DMS 273 treated with DMSO at 0.1 percent for 48 hours (cell line): ENCODE measurements at regions not wholly inside any gene's neighbourhood (a gene's known extent, or its start where the extent isn't known, plus 50 kb on each side); places are given as distances from the start of the nearest gene placed in this dataset.

Experiments used
- DNase-seq: peaks from one replicate; lab custom pipeline; 2025; lab: John Stamatoyannopoulos, UW

DNA sequence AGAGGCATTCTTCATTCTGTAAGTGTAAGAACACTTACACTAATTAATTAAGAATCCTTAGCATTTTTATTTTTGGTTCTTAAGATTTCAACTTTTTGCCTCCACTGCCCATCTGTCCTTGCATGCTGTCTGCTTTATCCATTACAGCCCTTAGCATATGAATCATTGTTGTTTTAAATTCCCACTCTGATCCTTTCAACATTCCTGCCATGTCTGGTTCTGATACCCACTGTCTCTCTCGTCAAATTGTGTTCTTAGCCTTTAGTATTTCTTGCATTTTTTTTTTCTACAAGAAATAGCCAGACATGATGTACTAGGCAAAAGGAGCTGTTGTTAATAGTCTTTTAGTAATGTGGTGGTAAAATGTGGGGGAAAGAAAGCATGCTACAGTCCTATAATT lies 1360.0 kb downstream of the TECRL start:
- DNase-seq, result no peak

DNA sequence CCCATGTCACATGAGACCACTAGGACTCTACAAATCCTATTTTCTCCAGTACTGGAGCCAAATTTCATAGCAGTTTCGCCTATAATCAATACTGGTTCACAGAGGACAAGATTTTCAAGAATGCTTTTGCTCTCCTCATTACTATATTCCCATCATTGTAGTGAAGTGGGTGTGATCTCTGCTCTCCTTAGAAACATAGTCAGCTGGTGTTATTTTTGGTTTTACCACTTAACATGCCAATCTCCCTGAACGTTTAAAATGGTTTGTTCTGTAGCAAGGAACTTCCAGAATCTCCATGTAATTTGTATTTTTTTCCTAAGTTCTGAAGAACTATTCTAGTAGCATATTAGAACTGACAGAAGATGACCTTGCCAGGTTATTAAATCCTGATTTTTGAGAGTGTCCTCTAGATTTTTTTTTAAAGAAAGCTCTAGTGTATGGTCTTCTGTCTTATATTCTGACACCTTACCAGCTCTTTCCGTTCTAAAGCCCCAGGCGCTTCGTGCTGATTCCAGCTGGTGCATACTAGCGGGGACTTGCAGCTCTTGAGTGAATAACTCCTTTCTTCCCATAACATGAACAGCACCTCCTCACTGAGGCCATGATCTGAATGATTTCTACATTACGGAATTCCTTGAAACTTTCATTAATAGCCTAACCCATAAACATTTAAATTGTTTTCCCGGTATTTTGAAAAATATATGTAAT lies 1372.9 kb downstream of the TECRL start:
- no peak for DNase-seq

DNA sequence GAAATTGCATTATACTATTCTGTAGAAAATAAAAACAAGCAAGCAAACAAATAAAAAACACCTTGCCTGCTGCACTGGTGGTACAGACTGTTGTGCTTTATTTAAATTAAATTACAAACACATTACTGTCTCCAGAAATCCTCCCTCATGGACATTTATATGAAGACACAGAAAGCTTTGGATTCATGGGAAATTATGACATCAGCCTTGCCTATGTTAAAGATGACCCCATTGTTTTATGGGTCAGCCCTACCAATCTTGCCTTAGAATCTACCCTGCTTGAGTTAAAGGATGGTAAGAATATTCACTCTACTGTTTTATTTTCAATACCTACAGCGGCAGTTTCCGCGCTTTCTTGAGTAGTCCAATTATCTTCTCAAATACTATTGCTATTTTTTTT lies 1379.9 kb downstream of the TECRL start:
- no peak for DNase-seq

DNA sequence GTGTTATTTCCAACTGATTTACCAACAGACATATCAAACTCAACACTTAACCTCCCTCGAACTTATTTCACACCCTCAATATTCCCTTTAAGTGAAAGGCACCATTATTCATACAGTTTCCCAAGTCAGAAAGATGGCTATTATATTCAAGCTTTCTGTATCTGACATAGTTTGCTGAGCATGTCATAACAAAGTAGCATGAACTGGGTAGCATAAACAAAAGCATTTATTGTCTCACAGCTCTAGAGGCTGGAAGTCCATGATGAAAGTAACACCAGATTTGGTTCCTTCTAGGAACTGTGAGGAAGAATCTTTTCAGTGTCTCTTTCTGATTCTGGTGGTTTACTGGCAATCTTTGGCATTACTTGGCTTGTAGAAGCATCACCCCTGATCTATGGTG lies 1388.6 kb downstream of the TECRL start:
- no peak for DNase-seq

DNA sequence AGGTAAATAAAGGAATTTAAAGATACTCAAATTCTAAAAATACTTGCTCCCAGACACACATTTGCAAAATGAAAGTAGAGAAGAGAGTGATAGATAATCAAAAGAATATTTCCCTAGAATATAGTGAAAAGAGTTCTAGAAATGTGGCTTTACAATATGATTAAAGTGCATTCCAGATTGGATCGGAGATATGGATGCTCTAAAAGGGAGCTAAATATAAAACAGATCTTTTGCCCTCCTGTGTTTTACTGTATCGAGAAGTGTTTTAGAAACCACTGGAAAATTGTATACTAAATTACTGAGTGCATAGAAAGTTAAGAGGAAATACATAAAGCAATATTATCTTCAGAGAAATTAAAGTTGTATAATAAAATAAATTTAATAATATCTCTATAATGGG lies 1392.0 kb downstream of the TECRL start:
- DNase-seq, result no peak

DNA sequence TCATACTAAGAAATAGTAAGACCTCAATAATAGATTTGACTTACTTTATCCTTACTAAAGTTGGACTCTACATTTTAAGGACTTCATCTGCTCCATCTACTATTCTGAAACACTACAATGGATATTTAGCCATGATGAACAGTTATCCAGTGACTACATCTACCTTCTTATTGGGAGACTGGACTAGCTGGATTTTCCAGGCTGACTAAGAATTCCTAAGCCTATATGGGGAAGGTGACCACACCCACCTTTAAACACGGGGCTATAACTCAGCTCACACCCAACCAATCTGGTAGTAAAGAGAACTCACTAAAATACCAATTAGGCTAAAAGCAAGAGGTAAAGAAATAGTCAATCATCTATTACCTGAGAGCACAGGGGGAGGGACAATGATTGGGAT lies 1438.4 kb downstream of the TECRL start:
- DNase-seq, result no peak

DNA sequence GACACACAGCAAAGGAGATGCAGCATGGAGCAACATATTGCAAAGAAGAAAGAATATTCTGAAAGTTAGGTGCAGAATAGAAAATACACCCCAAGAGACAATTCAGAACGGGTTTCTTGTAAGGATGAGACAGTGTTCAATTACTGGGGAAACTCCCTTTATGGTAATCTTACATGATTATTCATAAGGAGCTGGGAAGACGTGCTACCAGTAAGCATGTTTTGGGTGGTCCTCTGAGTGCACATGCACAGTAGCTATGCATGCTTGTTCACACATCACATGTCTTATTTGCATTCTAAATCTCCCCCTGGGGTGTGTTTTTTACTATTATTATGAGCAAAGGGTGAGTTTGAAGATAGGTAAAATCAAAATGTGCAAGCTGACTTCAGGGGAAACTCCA lies 1448.8 kb downstream of the TECRL start:
- DNase-seq, result no peak

DNA sequence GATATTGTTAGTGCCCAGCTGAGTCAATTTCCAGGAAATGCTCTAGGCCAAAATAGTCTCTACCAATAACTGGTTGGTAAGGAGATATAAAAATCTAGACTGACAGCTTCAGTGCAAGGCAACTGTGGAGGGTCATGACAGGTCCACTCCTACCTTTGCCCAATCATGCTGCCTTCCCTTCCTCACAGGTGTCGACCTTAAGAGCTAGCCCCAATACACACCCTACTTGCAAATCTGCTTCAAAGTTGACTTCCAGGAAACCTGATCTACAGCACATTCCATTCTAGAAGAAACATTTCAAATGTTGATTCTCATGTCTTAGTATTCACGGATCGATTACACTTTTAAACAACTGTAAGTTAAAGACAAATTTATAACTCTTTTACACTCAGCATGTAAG lies 1455.5 kb downstream of the TECRL start:
- no peak for DNase-seq

DNA sequence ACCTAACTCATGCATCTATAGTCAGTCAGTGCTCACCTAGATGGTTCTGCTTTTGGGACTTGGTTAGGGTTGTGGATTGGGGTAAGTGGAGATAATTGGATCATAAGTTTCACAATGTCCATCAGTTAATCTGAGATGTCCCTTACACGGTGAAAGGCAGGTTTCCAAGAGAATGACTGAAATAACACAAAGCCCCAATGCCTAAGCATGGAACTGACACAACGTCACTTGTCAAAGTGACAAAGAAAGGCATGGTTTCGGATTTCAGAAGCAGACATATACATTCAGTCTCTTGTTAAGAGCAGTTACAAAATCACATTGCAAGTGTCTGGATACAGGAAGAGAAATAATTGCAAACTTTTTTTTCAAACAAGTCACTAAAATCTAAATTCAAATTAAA lies 1456.9 kb downstream of the TECRL start:
- no peak for DNase-seq

DNA sequence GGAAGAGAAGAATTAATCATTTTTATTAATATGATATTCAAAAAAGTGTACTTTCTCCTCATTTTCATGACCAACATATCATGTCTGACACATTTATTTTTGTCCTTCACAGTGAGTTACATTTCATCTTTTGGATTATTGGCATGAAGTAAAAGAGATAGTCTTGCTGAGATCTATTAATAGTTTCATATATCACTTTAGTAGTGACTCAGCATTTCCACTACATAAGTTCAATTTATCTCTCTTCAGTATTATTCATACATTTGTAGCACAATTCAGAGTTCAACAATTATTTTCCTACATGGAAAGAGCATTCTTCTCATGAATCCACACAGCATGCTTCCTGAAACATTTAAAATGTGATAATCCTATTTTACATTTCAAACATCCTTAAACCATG lies 1461.1 kb downstream of the TECRL start:
- DNase-seq, result no peak

DNA sequence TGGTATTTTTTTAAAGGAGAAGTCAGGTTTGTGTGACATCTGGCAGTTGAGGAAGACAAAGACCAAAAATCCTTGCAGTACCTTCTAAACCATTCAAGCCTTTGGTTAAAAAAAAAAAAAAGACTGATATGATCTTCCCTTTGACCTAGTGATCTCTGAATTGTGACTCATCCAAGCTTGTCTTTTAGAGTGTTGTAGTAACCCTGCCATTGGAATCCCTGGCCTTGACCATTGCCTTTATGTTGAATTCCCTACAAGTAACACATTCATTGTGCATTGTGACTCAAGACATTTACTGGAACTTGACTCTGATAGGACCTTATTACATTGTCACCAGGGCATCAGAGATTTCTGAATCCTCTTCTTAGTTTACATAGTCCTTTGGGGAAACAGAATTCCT lies 1469.0 kb downstream of the TECRL start:
- DNase-seq, result no peak

DNA sequence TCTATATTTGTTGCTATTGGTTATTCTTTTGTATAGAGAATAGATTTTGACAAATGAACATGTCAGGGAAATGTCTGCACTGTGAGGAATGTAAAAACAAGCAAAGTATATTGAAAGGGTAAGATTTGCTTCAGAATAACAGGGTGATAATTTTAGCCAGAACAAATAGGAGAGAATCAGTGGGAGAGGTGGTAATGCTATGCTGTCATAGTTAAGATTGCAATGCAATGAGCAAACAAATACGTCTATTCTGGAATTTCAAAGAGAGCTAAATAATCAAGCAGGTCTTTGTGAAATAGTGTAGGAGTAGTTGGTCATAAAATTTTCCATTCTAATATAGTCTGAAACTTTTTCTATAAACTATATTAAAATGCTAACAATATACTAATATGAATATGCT lies 1478.4 kb downstream of the TECRL start:
- no peak for DNase-seq

DNA sequence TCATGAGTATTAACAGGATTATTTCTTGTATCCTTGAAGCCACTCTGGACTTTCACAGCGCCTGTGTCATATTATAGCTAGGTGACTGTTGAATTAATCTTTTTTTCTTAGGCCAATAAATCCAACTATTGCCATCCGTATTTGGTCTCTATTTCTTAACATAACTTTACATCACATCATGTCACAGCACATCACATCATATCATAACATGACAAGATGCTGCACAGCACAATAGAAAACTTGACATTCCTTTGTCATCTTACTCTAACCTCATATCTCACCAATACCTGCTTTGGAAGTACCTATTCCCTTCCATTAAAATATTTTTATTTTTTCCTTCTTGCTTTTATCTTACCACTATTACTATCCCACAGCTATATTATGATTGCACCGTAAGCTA lies 1480.8 kb downstream of the TECRL start:
- DNase-seq, result no peak

DNA sequence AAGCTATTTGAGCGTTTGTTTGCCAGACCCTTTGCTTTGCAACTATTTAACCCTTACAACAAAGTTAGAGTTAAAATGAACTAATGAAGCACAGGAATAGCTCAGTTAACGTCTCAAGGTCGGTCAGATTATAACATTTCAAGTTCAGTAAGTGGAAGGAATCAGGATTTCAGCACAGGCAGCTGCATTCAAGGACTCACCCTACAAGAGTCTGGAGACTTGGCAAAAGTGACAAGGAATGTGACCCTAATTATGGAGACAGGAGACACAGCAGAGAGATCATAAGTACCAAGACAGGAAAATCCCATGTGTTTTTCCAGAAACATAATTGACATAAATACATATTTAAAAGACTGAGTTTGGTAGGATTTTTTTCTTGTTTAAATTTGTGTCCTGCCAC lies 1481.7 kb downstream of the TECRL start:
- no peak for DNase-seq

DNA sequence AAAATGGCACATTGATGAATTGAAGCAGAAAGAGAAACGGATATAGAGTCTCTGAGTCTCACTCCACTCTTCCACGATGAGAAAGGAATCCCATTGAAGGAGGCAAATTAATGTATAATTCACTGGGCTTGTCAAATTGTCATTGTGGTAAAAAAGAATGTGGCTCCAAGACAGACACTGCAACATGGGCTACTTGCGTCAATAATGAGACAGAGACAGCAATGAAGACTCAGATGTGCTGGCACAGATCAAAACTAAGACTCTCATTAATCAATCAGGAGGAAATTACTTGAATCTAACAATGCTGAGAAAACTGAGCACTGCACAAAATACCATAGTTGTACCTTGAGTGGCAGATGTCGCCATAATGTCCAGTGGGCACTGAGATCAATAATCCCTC lies 1485.5 kb downstream of the TECRL start:
- DNase-seq, result no peak

DNA sequence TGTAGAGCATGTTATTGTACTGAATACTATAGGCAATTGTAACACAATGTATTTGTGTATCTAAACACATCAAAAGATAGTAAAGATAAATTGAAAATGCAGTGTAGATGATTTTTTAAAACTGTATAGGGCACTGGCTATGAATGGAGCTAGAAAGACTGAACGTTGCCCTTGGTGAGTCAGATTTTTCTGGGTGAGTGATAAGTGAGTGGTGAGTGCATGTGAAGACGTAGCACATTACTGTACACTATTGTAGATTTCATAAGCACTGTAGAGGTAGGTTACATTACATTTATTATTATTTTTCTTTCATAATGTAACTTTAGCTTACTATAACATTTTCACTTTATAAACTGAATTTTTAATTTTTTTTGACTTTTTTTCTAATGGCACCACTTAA lies 1491.6 kb downstream of the TECRL start:
- no peak for DNase-seq

DNA sequence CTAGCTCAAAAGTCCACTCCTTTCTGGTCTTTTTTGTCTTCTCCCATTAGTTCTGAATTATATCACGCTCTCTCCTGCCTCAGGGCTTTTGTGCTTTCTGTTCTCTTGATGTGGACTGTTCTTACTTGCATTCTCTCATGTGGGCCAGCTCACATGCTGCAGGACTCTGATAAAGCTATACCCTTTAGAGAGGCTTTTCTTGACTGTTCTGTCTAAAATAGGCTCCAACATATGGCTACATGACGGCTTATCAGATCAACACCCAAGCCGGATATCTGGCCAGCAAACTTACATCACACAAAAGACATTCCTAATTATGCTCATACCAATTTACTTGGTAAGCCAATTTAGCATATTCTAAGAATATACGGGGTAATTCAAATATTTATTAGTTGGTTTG lies 1494.5 kb downstream of the TECRL start:
- DNase-seq, result peak; percentile 44

DNA sequence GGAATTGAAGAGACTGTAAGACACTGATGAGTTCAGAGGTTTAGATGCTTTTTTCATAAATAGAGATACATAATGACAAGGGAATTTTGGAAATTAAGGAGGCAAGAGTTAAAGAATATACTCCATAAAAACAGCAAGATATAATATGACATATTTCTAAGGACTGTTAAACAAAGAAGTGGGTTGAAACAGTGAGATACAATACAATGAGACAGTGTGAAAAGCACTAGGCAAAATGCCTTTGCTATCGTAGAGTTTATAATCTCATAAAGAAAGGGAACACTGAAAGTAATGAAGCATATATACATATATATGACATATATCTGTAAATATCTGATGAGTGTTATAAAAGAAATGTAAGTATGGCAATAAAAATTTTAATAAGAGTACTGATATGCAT lies 1496.2 kb downstream of the TECRL start:
- DNase-seq, result no peak

DNA sequence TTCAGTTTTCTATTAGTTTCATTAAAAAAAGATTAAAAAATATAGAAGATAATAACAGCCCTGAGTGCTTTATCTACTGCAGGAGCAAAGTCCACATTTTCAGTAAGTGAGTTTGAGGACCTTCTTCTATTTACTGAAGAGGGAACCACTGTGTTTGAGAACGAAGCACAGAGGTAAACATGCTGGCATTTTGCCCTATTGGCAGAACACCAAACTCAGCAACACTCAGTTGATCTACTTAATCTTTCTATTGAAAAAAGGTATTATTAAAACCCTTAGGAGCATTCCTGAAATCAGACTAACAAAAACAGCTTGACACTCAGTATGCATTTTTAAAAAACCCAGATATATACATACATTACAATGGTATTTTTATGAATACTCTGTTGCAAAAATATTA lies 1496.7 kb downstream of the TECRL start:
- no peak for DNase-seq

DNA sequence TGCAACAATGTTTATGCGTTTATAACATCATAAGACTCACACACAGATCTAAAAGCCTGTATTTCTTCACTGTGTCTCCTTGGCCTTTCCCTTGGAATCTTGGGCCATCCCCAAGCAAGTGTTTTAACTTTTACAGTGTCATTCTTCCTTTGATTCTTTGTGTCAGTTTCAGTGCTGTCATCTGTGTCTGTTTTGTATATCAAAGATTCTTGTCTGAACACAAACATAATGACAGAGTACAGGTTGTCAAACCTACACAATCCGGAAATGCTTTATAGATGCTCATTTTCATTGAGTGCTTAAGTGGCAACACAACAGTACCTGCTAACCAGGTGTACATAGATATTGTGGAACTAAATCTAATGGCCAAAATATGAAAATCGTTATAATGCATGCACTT lies 1500.0 kb downstream of the TECRL start:
- no peak for DNase-seq

DNA sequence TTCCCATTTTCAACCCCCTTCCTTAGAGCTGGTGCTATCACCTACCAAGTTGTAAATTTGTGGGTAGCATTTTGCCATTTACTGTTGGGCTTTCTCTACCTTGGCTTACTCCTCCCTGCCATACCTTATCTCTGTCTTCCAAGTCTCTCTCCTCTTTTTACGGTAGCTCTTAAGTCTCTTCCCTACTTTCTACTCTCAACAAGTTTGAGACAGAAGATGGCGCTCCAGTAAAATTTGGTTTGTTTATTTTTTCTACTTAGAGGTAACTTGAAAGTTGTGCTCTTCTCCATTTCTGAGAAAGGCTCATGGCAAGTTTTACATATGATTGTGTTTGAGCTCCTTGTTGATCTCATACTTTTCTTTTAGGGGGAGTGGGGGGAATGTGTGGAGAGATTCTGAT lies 1508.1 kb downstream of the TECRL start:
- DNase-seq, result no peak

DNA sequence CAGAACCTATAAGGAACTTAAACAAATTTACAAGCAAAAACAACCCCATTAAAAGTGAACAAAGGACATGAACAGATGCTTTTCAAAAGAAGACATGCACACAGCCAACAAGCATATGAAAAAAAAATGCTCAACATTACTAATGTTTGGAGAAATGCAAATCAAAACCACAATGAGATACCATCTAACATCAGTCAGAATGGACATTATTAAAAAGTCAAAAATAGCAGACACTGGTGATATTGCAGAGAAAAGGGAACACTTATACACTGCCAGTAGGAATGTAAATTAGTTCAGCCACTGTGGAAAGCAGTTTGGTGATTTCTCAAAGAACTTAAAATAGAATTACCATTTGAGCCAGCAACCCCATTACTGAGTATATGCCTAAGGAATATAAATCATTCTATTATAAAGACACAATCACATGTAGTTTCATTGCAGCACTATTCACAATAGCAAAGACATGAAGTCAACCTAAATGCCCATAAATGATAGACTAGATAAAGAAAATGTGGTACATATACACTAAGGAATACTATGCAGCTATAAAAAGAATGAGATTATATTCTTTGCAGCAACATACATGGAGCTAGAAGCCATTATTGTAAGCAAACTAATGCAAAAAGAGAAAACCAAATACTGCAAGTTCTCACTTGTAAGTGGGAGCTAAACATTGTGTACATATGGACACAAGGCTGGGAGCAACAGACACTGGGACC lies 1509.4 kb downstream of the TECRL start:
- no peak for DNase-seq

DNA sequence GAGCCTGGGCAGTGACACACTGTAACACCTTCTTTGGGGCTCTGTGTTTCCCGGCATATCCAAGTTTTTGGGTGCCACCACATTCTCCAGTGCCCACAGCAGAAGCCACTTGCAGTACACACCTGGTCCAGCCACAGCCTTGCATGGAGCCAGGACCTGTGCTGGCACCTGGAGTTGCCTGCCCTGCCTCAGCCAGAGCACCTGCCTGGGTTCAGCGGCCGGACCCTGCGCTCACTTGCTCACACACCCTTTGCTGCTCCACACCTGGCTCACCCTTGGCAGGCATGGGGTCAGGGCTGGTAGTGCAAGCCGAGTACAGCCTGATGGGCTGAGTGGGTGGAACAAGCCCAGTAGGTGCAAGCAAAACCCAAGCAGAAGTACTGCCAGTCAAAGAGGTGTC lies 1511.1 kb downstream of the TECRL start:
- no peak for DNase-seq

DNA sequence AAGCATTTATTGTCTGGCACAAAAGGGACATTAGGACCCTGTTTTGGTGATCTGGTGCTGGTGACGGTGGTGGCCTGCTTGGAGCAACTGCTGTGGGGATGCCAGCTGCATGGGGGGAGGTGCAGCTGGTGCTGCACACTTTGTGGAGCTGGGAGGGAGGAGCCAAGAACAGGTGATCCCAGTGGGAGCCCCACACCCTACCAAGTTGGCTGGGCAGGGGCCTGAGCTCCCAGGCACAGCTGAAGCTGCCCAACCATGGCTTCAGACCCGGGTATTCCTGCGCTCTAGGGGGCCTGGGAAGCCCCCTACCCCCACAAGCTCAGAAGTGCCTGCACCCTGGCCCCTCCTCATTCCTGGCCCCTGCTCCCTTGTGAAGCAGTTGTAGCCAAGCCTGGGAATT lies 1512.5 kb downstream of the TECRL start:
- no peak for DNase-seq
